ENCODE measurements at regions not wholly inside any gene's neighbourhood (a gene's known extent, or its start where the extent isn't known, plus 50 kb on each side); places are given as distances from the start of the nearest gene placed in this dataset.

DNA sequence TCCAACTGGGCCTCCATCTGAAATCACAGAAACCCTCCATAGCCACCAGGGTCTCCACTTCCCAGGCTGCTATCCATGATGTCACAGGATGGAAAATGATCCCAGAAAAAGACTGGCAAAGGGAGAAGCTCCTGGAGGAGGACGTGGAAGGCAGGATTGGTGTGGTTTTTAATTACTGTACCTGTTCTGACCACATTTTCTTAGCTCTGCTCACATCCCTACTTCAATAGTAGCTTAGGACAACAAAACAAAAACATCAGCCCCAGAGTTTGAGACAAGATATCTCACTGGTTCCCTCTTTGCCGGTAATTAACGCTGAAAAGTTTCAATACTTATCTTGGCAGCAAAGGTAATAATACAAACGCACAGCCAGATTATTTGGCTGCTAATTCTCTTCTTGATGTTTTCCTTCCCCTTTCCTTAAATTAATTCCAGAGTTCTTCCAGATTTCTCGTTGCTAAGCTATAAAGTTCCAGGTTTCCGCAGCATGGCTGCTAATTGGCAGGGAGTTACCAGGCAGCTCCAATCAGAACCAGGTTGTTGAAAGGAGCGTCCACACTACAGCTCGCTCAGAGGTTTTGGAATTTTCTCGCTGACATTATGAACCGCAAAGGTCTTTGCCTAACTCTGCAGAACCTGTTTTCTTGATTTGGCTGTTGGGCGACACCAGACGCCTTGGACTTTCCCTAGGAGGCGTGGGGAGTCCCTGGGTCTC is 263.4 kb downstream of the MRTFB start:
- DNase-seq (ENCODE audit: low spot score): no peak

DNA sequence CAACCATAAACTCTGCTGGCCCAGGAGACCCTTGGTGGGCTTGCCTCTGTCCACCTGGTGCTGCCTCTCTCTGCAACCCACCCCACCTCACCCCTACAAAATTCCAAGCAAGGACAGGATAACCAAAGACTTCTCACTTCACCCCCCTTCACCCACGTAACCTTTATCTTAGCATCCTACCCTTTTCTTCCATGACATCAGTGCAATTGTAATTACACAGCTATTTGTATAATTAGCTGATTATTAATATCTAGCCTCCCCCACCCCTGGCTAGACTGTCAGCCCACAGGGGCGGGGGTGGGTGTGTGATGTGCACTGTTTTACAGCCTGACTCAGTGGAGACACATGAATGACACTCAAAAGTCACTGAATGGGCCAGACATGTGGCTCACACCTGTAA is 262.2 kb downstream of the MRTFB start:
- DNase-seq (ENCODE audit: low spot score): no peak

DNA sequence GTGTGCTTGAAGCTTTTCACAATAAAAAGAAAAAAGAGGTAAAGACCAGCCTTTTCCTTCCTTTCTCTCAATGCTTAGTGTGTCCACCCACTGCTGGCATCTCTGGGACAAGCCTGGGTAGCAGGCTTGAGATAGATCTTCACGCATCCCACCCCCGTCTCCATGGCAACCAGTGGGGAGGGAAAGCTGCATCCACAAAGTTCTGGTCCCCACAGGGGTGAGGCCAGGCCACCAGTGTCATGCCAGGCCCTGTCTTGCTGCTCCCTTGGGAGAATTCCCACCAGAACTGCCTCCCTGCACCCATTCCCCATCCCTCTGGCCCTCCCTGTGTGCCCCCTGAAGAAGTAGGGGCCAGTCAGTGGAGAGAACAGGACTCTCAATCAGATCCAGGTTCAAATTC is 259.9 kb downstream of the MRTFB start:
- DNase-seq (ENCODE audit: low spot score): no peak

DNA sequence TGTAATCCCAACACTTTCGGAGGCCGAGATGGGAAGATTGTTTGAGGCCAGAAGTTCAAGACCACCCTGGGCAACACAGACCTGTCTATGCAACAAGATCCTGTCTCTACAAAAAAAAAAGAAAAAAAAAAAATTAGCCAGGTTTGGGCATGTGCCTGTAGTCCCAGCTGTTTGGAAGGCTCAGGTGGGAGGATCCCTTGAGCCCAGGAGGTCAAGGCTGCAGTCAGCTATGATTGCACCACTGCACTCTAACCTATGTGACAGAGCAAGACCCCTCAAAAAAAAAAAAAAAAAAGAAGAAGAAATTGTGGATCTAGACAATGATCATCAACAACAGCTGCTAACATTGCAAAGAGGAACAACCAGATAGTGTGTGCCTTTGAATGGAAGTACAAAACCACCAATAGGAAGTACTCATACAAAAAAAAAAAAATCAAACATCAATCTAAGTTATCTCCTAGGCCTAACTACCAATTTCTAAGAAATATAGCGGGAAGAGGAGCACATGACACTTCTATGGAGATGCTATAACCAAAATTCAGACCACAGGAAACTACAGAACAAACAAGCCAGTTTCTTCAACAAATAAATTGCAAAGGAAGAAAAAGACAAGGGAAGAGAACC is 258.7 kb downstream of the MRTFB start:
- no peak for DNase-seq (ENCODE audit: low spot score)

DNA sequence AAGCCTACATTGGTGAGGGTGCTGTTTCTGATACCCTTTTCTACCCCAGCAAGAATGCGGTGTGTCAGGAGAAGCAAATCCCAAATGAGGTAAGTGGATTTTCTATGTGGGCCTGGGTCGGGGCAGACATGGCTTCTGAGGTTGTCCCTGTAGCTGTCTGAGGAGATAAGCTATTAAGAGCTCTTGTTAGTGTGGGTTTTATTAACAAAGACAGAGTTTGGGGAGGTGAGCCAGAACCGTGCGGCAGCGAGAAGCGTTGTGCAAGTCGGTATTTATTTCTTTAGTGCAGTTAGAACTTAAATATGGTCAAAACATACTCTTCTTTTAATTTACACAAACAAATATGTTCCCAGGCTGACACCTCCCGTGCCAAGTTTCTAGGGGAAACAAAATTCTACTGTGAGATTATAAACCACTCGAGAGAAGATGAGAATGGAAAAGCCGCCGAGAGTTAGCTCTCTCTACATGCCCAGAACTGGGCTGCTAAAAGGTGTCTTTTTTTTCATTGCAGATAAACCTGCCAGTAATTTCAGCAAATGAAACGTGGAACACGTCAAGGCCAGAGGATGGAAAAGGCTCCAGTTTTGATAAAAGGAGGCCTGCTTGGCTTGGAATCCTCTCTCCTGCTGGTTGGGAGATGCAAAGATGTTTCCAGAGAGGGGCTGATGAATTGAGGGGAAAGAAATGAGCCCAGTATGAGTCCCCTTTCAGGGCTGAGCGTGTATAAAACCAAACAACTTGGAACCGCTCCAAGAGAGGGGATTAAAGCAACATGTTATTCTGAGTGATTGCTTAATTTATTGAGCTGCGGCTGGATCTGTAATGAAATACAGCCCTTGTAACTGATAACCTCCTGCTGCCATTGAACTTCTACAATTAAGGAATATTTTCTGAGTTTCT is 254.6 kb downstream of the MRTFB start:
- DNase-seq (ENCODE audit: low spot score): no peak

DNA sequence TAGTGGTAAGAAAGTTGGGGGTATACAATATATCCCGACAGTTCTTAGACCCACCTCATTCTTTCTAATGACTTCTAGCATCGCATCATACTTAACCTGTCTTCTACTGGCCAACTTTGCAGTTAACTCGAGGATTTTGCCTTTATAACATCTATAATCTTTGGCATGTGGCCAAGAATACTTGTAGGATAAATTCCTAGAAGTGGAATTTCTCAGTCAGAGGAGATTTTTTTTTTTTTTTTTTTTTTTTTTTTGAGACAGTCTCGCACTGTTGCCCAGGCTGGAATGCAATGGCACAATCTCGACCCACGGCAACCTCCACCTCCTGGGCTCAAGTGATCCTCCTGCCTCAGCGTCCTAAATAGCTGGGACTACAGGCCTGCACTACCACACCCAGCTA is 253.5 kb downstream of the MRTFB start:
- DNase-seq (ENCODE audit: low spot score): no peak

DNA sequence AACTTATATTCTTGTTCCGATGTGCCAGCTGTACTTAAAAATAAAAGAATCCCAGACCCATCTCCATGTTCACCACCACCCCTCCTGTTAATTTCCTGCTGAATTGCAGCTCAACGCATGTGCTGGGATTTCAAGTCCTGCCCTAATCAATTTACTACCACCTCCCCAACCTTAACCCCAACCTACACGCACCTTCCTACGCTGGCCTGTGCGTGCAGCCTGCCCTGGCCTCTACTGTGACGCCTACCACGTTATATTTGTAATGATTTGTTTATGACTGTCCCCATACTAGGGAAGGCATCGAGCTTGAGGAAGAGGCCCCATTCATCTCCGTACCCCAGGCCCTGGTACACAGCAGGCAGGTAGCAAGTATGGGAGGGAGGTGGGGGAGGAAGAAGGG is 251.1 kb downstream of the MRTFB start:
- no peak for DNase-seq (ENCODE audit: low spot score)

DNA sequence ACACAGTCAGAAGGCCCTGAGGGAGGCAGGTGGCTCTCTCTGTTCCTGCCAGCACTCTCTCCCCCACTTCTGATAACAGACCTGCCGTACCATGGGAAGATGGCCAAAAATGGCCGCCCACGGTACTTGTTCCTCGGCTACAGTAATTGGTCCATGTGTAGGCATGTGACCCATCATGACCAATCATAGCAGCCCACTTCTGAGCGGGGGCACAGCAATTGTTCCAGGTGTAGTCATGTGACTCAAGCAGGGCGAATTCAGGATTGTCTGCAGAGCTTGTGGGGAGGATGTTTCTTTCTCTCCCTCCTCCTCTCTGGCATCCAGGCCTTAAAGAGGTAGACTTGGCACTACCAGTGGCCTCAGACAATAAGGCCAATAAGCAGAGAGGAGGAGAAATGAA is 250.4 kb downstream of the MRTFB start:
- DNase-seq (ENCODE audit: low spot score): no peak

DNA sequence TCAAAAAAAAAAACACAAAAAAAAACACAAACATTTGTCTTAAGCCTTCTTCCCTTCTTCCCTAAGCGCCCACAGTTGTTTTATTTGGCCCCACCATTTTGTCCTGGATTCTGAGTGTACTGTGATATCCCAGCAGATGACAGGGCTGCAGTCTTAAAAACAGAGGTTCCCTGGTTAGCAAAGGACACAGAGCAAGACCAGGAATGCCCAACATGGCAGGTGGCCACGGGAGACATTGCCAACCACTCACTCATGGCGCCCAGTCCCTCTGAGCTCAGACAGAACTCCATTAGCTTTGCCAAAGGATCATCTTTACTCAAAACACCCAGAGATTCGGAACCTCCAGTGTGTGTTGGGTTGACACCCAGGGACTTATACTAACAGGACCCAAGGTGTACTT is 249.3 kb downstream of the MRTFB start:
- DNase-seq (ENCODE audit: low spot score): no peak
